ENCODE measurements at regions not wholly inside any gene's neighbourhood (a gene's known extent, or its start where the extent isn't known, plus 50 kb on each side); places are given as distances from the start of the nearest gene placed in this dataset.

- TF ChIP-seq CTCF (IDR thresholded peaks at IDR 0.05) (no peak), POLR2A (IDR thresholded peaks at IDR 0.05) (no peak)
Observed at GRCh38 chr1:198883184-198883583, 244.3 kb downstream of the PTPRC start.

Data from Peyer's patch (tissue), 4 donors.